Lower leg skin (tissue), 3 donors: ENCODE measurements at regions not wholly inside any gene's neighbourhood (a gene's known extent, or its start where the extent isn't known, plus 50 kb on each side); places are given as distances from the start of the nearest gene placed in this dataset.

Source experiments
- CTCF ChIP-seq, 3 donors: fragments of 450-650 bp; IDR thresholded peaks; one replicate each; pipeline ENCODE4 v1.5.1; 2016; ENCODE audit warnings: antibody characterized with exemption in 3 of 3, mild to moderate bottlenecking in 3 of 3, moderate library complexity in 2 of 3
- POLR2A ChIP-seq, 2 donors: fragments of 450-650 bp; IDR thresholded peaks; one replicate each; pipeline ENCODE4 v1.6.1; 2016 to 2017; ENCODE audit warnings: antibody characterized with exemption in 2 of 2, mild to moderate bottlenecking in 1 of 2, moderate library complexity in 1 of 2

- TF ChIP-seq POLR2A (IDR thresholded peaks at IDR 0.05) (no peak), CTCF (IDR thresholded peaks at IDR 0.05) (no peak)
Observed at GRCh38 chr12:14308516-14308915, 57.0 kb upstream of the ATF7IP start.
